ENCODE measurements at regions not wholly inside any gene's neighbourhood (a gene's known extent, or its start where the extent isn't known, plus 50 kb on each side); places are given as distances from the start of the nearest gene placed in this dataset.
"Not testable (repeated sequence)": the region's sequence is repeated elsewhere in the genome, so short reads cannot be mapped to it uniquely, and the experiment has no call there.

DNA sequence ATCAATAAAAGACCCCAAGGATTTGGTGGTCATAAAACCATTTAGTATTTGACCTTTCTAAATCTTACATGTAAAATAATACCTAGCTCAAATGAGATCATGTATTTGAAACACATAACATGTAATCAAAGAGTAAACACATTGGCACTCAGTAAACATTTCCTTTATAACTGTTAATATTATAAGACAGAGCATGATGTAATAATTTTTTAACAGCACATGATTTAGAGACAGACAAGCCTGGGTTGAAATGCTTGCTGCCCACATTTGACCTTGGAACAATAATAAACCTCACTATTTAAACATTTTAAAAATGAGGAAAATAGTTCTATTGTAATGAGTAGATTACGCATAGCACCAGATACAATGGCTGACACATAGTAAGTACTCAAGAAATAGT, 105.2 kb upstream of the GPR141 start:
- no peak overlapping the region for H3K27ac Mint-ChIP-seq (ENCODE audit: unreplicated experiment)
- no peaks in the 10 kb centered on the region for H3K36me3 Mint-ChIP-seq (ENCODE audit: unreplicated experiment)
- H3K9me3 Mint-ChIP-seq (ENCODE audit: unreplicated experiment) = no peaks in the 10 kb centered on the region
- no peak overlapping the region for H3K4me3 Mint-ChIP-seq (ENCODE audit: unreplicated experiment)
- TF ChIP-seq, protein P1, sequence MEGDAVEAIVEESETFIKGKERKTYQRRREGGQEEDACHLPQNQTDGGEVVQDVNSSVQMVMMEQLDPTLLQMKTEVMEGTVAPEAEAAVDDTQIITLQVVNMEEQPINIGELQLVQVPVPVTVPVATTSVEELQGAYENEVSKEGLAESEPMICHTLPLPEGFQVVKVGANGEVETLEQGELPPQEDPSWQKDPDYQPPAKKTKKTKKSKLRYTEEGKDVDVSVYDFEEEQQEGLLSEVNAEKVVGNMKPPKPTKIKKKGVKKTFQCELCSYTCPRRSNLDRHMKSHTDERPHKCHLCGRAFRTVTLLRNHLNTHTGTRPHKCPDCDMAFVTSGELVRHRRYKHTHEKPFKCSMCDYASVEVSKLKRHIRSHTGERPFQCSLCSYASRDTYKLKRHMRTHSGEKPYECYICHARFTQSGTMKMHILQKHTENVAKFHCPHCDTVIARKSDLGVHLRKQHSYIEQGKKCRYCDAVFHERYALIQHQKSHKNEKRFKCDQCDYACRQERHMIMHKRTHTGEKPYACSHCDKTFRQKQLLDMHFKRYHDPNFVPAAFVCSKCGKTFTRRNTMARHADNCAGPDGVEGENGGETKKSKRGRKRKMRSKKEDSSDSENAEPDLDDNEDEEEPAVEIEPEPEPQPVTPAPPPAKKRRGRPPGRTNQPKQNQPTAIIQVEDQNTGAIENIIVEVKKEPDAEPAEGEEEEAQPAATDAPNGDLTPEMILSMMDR (IDR thresholded peaks at IDR 0.05) = no peak
- H3K4me1 Mint-ChIP-seq (ENCODE audit: unreplicated experiment) = no peaks in the 10 kb centered on the region
- no peak for DNase-seq (ENCODE audit: extremely low spot score, unreplicated experiment)
- H3K27me3 Mint-ChIP-seq (ENCODE audit: unreplicated experiment) = no peaks in the 10 kb centered on the region

DNA sequence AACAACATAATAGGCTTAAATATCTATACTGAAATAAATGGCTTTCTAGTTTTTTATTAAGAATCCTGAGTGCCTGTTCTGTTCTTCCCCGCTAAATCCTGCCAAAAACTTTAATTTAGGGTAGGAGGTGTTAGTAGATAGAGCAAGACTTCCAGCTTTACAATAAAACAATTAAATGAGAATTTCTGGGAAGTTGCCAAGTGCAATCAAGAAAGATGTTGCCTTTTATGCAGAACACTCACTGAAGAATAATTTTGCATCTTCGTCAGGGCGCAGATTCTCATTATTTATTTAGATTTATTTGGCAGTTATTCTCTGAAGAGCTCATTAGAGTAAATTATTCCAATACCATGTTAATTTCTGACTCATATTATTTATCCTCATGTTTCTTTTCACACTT, 103.2 kb upstream of the GPR141 start:
- TF ChIP-seq, protein P1 (IDR thresholded peaks at IDR 0.05) = no peak
- Mint-ChIP-seq H3K4me1 (ENCODE audit: unreplicated experiment) (no peaks in the 10 kb centered on the region), H3K4me3 (ENCODE audit: unreplicated experiment) (no peak overlapping the region), H3K36me3 (ENCODE audit: unreplicated experiment) (no peaks in the 10 kb centered on the region), H3K27ac (ENCODE audit: unreplicated experiment) (no peak overlapping the region), H3K9me3 (ENCODE audit: unreplicated experiment) (no peaks in the 10 kb centered on the region), H3K27me3 (ENCODE audit: unreplicated experiment) (no peaks in the 10 kb centered on the region)
- DNase-seq (ENCODE audit: extremely low spot score, unreplicated experiment) = no peak

DNA sequence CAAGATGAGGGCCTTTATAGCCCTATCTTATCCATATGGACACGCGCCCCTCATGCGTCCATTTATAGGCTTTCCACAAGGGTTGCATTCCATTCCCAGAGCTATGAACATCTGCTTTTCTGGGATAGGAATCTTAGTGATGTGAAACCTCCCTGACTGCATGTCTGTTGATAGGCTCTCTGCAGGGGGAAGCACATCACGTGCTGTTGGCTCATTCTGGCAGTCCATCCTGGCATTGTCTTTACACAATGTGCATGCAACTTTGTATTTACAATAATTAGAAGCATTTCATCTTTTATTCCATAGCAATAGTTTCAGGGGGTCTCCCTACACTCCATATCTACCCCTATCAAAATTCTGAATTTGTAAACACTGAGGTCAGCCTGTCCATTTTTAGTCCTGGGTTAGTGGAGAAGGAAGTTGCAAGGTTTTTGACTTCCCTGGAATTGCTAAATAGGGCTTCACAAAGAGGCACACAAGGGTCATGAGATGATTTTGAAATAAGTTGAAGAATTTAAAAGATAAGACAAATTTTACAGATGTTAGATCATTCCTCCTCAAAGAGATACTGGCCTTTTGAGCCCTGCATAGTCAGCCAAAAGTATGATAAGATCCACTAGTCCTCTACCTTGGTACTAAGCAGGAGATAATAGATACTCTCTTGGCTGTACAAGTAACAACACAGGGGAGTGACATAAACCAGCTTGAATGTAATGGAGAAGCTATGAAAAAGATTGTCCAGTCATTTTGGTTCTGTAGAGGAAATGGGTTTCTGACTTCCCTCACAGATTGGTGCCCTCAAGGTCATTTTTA, 98.7 kb upstream of the GPR141 start:
- not testable (repeated sequence) for H3K4me1 Mint-ChIP-seq (ENCODE audit: unreplicated experiment); DNase-seq (ENCODE audit: extremely low spot score, unreplicated experiment); H3K27ac Mint-ChIP-seq (ENCODE audit: unreplicated experiment); H3K4me3 Mint-ChIP-seq (ENCODE audit: unreplicated experiment); H3K27me3 Mint-ChIP-seq (ENCODE audit: unreplicated experiment); H3K36me3 Mint-ChIP-seq (ENCODE audit: unreplicated experiment)
- H3K9me3 Mint-ChIP-seq (ENCODE audit: unreplicated experiment) = peaks cover 12% of the 10 kb centered on the region

DNA sequence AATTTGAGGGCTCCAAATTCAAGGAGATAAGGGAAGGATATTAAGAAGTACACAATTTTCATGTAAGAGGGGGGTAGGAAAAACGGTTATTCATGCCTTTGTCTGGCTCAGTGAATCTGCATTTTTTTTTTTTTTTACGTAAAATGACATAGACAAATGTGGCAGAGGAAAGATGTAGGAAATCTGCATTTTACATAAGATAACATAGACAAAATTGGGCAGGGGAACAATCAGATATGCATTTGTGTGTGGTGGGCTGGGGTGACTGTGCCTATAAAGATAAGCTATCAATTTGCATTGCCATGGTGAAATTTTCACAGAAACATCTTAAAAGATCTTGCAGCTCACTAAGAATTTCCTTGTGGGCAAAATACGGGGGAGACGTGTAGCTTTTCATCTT, 92.7 kb upstream of the GPR141 start:
- H3K4me3 Mint-ChIP-seq (ENCODE audit: unreplicated experiment) = no peak overlapping the region
- H3K9me3 Mint-ChIP-seq (ENCODE audit: unreplicated experiment) = peaks cover 24% of the 10 kb centered on the region
- H3K27me3 Mint-ChIP-seq (ENCODE audit: unreplicated experiment) = no peaks in the 10 kb centered on the region
- H3K4me1 Mint-ChIP-seq (ENCODE audit: unreplicated experiment) = no peaks in the 10 kb centered on the region
- H3K36me3 Mint-ChIP-seq (ENCODE audit: unreplicated experiment) = no peaks in the 10 kb centered on the region
- no peak for DNase-seq (ENCODE audit: extremely low spot score, unreplicated experiment)
- TF ChIP-seq, protein P1 (IDR thresholded peaks at IDR 0.05) = no peak
- H3K27ac Mint-ChIP-seq (ENCODE audit: unreplicated experiment) = no peak overlapping the region

DNA sequence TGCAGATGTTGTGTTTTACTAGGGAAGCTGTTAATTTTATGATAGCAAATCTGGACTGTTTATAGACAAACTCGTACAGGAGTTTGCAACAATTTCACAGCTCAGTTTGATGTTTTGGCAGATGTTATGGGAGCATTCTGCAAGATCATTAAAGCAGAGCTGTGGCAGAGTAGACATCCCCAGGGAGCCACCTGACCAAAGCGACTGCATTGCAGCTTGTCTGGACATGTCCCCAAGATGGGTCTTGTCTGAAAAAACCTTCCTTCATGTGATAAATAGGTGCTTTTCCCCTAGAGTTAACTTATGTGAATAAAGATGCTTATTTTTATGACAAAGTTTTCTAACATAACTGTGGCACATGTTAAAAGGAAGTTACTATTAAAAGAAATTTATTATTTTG, 91.2 kb upstream of the GPR141 start:
- Mint-ChIP-seq H3K4me3 (ENCODE audit: unreplicated experiment) (no peak overlapping the region), H3K4me1 (ENCODE audit: unreplicated experiment) (no peaks in the 10 kb centered on the region), H3K9me3 (ENCODE audit: unreplicated experiment) (peaks cover 31% of the 10 kb centered on the region), H3K36me3 (ENCODE audit: unreplicated experiment) (no peaks in the 10 kb centered on the region), H3K27ac (ENCODE audit: unreplicated experiment) (no peak overlapping the region), H3K27me3 (ENCODE audit: unreplicated experiment) (no peaks in the 10 kb centered on the region)
- TF ChIP-seq, protein P1 (IDR thresholded peaks at IDR 0.05) = no peak
- DNase-seq (ENCODE audit: extremely low spot score, unreplicated experiment) = no peak

All from osteocyte (in vitro differentiated cells).